Right hindlimb (tissue), 1 donor: ENCODE measurements at regions not wholly inside any gene's neighbourhood (a gene's known extent, or its start where the extent isn't known, plus 50 kb on each side); places are given as distances from the start of the nearest gene placed in this dataset.
"Not testable (repeated sequence)": the region's sequence is repeated elsewhere in the genome, so short reads cannot be mapped to it uniquely, and the experiment has no call there.

ENCODE experiments used
- DNase-seq: peaks from one replicate; pipeline ENCODE4 v3.0.0-alpha.2; 2018

- DNase-seq: no peak
These were observed 132.3 kb upstream of the SMARCA2 start for GRCh38 chr9:1882711-1883403.

- DNase-seq: no peak
These were observed 124.9 kb upstream of the SMARCA2 start for GRCh38 chr9:1890201-1890600.

- DNase-seq: no peak
These were observed 124.3 kb upstream of the SMARCA2 start for GRCh38 chr9:1890816-1891215.

GRCh38 chr9:1903080-1903704, 112.0 kb upstream of the SMARCA2 start:
- DNase-seq: not testable (repeated sequence)

GRCh38 chr9:1907465-1907864, 107.7 kb upstream of the SMARCA2 start:
- no peak for DNase-seq

GRCh38 chr9:1909322-1909721, 105.8 kb upstream of the SMARCA2 start:
- DNase-seq: no peak

GRCh38 chr9:1910269-1910811, 104.8 kb upstream of the SMARCA2 start:
- no peak for DNase-seq

- DNase-seq: no peak
These were observed 101.4 kb upstream of the SMARCA2 start for GRCh38 chr9:1913631-1914330.

GRCh38 chr9:1916095-1916494, 99.1 kb upstream of the SMARCA2 start:
- DNase-seq: no peak

GRCh38 chr9:1916655-1917054, 98.5 kb upstream of the SMARCA2 start:
- DNase-seq: no peak

GRCh38 chr9:1917396-1917935, 97.7 kb upstream of the SMARCA2 start:
- no peak for DNase-seq

GRCh38 chr9:1918108-1918507, 97.0 kb upstream of the SMARCA2 start:
- DNase-seq: no peak

GRCh38 chr9:1918622-1919021, 96.5 kb upstream of the SMARCA2 start:
- no peak for DNase-seq

GRCh38 chr9:1919229-1919628, 95.9 kb upstream of the SMARCA2 start:
- DNase-seq: no peak

GRCh38 chr9:1920386-1920785, 94.8 kb upstream of the SMARCA2 start:
- DNase-seq: no peak

- DNase-seq: no peak
These were observed 93.1 kb upstream of the SMARCA2 start for GRCh38 chr9:1922026-1922425.

GRCh38 chr9:1927546-1927945, 87.6 kb upstream of the SMARCA2 start:
- no peak for DNase-seq

GRCh38 chr9:1929134-1929533, 86.0 kb upstream of the SMARCA2 start:
- no peak for DNase-seq

- DNase-seq: no peak
These were observed 85.4 kb upstream of the SMARCA2 start for GRCh38 chr9:1929722-1930244.

GRCh38 chr9:1930245-1930736, 84.9 kb upstream of the SMARCA2 start:
- not testable (repeated sequence) for DNase-seq

- no peak for DNase-seq
These were observed 77.0 kb upstream of the SMARCA2 start for GRCh38 chr9:1938135-1938534.

- DNase-seq: no peak
These were observed 76.4 kb upstream of the SMARCA2 start for GRCh38 chr9:1938675-1939170.

- DNase-seq: no peak
These were observed 75.7 kb upstream of the SMARCA2 start for GRCh38 chr9:1939466-1939865.
